ENCODE measurements at regions not wholly inside any gene's neighbourhood (a gene's known extent, or its start where the extent isn't known, plus 50 kb on each side); places are given as distances from the start of the nearest gene placed in this dataset.
"Not testable (repeated sequence)": the region's sequence is repeated elsewhere in the genome, so short reads cannot be mapped to it uniquely, and the experiment has no call there.

DNA sequence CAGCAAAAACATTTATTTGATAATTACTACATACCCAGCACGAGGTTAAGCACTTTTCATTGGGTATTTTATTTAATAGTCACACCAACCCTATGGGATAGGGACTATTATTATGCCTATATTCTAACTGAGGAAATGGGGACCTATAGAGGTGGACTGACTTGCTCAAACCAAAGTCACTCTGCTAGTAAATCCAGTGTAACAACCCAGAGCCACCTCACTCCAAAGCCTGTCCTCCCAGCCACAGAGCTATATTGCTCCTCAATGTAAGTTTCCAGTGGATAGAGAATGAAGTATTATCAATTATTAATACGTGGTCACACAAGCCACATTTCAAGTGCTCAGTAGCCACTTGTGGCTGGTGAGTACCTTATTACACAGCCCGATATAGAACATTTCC lies 97.5 kb downstream of the RGS2 start:
- no peak for DNase-seq (ENCODE audit: low spot score)

DNA sequence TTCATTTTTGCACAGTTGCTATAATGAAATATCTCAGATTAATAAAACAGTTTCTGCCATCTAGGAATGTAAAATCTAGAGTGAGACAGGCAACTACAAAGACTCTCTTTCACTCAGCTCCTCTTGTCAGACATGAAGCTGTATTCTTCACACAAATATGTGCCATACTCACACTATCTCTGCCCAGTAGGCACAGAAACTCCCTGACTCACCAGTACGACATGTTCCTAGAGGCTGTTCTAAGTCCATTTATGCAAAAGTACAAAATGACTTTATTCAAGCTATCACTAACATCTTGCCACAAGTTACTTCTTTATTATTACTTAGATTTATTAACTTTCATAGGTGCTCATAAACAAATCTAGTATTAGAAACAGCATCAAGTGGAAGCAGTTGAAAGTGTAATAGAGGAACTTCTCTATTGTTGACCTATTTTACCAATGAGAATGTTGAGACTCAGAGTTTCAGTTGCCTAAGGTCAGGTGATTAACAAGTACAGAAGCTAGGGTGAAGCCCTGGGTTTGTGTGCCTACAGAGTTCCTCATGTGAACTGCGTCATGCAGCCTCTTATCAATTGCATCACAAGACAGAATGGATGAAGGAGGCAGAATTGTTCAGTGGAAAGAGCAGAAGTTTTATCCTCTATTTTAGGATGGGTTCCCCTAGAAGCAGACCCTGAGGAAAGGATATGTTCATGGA lies 98.9 kb downstream of the RGS2 start:
- DNase-seq (ENCODE audit: low spot score): no peak

DNA sequence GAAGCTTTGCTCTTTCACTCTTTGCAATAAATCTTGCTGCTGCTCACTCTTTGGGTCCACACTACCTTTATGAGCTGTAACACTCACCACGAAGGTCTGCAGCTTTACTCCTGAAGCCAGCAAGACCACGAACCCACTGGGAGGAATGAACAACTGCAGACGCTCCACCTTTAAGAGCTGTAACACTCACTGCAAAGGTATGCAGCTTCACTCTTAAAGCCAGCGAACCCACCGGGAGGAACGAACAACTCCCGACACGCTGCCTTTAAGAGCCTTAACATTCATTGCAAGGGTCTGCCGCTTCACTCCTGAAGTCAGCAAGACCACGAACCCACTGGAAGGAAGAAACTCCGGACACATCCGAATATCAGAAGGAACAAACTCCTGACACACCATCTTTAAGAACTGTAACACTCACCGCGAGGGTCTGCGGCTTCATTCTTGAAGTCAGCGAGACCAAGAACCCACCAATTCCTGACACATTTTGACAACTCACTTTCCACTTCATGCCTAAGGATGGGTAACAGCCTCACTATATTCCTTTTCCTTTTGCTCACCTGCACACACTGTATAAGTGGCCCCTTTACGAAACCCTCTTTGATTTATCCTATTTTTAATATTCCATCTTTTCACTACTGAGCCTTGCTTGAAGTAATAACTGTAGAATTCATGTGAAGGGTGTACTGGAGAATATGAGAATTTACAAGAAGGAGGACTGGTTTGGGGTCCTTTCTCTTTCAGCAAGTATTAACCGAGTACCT lies 103.2 kb downstream of the RGS2 start:
- not testable (repeated sequence) for DNase-seq (ENCODE audit: low spot score)

- no peak for DNase-seq (ENCODE audit: low spot score)
Measured at GRCh38 chr1:192913683-192914082, 104.8 kb downstream of the RGS2 start.

DNA sequence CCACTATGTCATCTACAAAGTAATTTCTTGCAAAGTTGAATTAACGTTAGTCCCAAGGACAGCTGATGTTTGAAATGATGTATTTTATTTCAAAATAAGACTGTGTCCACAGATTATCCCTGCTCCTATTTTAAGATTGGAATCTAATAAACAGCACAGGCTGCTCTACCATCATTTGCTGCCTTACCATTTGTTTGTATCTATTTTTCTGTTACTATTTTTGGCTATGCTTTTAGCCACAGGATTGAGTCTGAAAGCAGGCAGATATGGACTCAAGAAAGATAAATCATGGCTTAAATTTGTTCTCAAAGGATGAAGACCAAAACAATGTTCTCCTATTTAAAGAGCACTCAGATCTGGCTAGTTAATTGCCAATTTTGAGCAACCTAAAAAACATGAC lies 105.3 kb downstream of the RGS2 start:
- no peak for DNase-seq (ENCODE audit: low spot score)

- no peak for DNase-seq (ENCODE audit: low spot score)
Measured at GRCh38 chr1:192914696-192915095, 105.9 kb downstream of the RGS2 start.

DNA sequence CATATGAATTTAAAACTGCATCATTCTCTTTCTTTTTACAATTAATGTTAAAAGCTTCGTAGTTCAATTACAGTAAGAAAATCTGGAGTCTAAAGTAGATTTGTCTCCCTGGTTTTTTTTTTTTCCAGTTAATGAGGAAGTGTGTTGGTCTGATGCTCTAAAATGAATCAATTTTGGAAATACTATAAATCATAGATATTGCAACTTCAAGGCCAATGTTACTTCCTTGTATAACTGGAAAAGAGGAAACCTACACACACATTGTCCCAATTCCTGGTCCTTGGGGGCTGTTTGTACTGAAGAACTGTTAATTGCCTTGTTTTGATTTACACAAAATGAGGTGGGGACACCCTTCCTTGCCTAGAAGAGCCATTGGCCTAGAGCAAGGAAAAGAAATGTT lies 107.2 kb downstream of the RGS2 start:
- no peak for DNase-seq (ENCODE audit: low spot score)

DNA sequence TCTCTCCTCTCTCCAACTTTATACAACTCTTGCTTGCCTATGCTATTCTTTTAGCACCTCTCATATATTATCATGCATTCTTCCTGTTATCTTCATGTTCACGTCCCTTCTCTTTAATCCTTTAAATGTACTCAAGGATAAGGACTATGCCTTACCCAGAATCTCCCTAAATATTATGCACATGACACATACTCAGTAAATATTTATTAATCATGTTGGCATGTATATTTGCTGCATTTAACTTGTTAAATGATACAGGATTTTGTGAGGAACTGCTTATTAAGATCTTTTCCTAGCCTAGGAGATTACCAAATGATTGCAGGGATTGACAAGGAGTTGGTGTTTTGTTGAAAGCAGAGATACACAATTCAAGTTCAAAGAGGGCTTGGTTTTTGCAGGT lies 109.4 kb downstream of the RGS2 start:
- DNase-seq (ENCODE audit: low spot score): no peak

DNA sequence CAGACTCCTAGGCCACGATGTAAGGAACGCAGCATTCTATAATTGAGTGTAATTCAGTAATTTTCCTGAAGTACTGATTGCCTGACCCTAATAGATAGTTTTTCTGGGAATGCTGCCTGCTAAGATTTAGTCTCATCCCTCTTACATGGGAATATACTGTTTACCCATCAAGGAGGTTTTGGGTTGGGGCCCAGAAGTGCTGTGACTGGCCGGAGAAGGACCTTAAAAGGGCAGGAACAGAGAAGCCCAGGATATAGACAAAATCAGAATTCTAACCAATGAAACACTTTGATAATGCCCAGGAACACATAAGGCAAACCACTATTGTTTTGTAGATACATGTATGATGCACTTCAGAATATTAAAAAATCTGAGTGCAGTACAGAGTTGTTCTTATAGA lies 111.6 kb downstream of the RGS2 start:
- DNase-seq (ENCODE audit: low spot score): no peak

GRCh38 chr1:192925609-192926008 lies 116.8 kb downstream of the RGS2 start:
- DNase-seq (ENCODE audit: low spot score): no peak

GRCh38 chr1:192926736-192927135 lies 117.9 kb downstream of the RGS2 start:
- DNase-seq (ENCODE audit: low spot score): no peak

GRCh38 chr1:192927496-192927895 lies 118.7 kb downstream of the RGS2 start:
- DNase-seq (ENCODE audit: low spot score): no peak

GRCh38 chr1:192929597-192929996 lies 120.8 kb downstream of the RGS2 start:
- no peak for DNase-seq (ENCODE audit: low spot score)

GRCh38 chr1:192933744-192934143 lies 124.9 kb downstream of the RGS2 start:
- DNase-seq (ENCODE audit: low spot score): no peak

DNA sequence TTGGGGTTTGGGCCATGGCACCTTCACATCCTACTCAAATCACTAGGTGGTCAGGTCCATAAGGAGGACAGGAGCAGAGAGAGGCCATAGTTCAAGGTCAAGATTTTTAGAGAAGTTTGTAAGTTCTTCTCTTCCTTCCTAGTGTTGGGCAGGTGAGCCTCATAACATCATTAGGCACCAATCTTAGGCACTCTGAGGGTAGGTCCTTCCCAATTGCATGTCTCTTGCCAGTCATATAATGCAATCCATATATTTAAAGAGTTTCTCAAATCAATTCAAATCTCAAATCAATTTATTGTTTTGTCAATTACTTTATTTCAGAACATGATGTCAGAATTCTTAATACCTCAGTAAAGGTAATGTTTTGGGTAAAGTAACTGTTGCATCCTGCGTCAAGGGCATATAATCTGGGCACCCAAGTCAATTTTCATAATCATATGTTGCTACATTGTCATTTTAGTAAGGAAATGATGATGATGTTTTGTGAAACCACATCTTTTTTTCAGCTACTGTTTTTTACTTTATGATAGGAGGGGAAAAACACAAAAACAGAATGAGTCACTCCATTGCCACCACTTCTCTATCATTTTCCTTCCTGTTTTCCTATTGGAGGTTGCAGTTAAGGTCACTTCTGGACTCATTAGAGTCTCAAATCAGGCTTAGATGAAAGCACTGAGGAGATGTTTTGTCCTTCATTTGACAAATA lies 122.7 kb downstream of the UCHL5 start:
- DNase-seq (ENCODE audit: low spot score): no peak

DNA sequence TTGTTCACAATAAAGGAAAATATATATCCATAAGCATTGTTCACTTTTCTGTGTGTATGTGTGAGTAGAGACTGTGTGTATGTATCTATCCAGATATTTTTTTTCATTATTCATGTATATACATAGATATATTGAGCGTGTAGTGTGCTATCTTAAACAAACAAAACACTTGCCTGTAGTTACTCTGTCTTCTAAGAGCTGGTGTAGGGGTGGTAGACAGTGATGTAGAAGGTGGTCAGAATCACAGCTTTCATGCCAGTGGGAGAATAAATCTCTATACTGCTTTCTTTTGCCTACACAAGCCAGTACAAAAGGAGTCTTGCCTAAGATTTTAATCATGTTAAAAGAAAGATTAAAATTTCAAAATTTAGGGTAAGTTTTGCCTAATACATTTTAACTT lies 122.0 kb downstream of the UCHL5 start:
- no peak for DNase-seq (ENCODE audit: low spot score)

DNA sequence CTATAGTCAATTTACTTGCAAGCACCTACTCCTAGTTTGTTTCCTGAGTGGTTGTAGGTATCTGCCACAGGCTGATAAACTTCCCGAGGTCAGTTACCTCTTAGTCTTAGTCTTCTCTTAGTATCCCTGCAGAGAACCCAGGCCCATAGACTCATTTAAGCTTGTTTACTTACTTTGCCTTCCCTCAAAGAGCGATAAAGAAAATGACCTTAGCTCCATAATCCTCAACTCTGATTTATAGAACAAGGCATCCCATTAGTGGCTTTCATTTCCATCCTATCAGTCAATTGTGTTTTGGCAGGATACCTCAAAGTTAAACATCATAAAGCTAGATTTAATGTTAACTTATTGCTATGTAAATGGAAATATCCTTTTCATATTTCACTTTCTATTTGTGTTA lies 119.7 kb downstream of the UCHL5 start:
- no peak for DNase-seq (ENCODE audit: low spot score)

GRCh38 chr1:192940658-192941057 lies 118.5 kb downstream of the UCHL5 start:
- no peak for DNase-seq (ENCODE audit: low spot score)

DNA sequence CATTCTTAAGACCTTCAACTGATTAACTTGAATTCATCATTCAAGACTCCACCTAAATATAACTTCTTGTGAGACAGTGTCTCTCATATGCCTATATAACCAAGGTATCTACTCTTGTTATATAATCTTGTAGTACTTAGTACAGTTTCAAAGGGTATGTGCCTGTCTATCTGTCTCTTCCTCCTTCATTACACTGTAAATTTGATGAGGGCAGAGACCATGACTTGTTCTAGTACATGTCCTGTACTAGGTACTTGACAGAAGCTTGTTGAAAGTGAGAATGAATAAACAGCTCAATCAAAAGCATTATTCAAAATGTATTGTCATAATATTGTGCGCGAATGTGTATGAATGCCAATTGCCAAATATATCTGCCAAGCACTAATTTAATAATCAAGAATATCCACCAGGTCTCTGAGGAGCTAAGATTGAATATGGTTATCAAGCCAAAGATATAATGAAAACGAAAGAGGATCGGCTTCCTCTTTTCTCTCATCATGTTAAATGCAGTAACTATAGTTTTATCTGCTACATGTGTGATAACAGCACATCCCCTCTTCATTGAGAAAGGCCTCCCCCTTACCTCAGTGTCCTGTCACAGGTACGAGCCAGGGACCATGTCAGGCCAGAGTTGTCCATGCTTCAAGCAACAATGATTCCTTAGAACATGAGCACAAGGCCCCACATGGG lies 117.3 kb downstream of the UCHL5 start:
- DNase-seq (ENCODE audit: low spot score): no peak

- no peak for DNase-seq (ENCODE audit: low spot score)
Measured at GRCh38 chr1:192943108-192943507, 116.1 kb downstream of the UCHL5 start.

DNA sequence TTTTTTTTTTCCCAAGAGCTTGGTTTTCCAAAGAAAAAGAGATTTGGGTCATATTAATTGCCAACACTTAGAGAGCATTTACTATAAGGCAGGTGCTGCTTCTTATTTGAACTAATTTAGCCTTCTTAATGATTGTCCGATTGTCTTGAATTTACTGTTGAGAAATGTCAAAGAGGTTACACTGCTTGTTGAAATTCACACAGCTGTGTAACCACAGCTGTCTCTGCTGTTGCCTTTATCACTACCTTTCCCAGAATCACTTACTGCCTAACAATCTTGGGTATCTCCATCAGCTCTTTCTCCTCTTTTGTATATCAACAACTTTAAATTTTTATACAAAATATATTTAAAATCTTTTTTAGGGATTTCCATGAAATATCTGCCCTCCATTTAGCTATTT lies 115.6 kb downstream of the UCHL5 start:
- DNase-seq (ENCODE audit: low spot score): no peak

- DNase-seq (ENCODE audit: low spot score): no peak
Measured at GRCh38 chr1:192945390-192946130, 113.6 kb downstream of the UCHL5 start.
